HG02840 (cell line): ENCODE measurements at regions not wholly inside any gene's neighbourhood (a gene's known extent, or its start where the extent isn't known, plus 50 kb on each side); places are given as distances from the start of the nearest gene placed in this dataset.

Source experiments
- ATAC-seq: cut with Tn5 transposase; IDR thresholded peaks from one replicate; pipeline ENCODE4 v1.9.1; 2021; ENCODE audit warnings: mild to moderate bottlenecking, moderate library complexity, moderate number of reproducible peaks; ENCODE audit not compliant: unreplicated experiment, low FRiP score

DNA sequence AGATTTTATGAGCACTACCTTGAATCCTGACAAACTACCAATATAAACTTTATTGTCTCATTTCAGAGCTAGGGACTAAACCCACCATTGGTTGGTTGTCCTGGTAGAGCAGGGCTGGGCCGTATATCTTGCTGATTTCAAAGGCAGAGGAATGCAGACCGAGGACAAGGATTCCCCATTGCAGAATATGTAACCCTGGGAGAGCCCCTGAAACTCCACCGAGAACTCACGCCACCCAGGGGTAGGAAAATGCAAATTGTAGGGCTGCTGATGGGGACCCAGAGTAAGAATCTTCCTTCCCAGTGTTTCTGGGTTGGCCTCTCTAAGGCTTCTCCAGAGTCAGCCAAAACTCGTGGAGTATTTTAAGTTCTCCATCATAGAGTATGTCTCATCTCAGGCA, 235.3 kb downstream of the ABHD5 start:
- ATAC-seq = no peak

DNA sequence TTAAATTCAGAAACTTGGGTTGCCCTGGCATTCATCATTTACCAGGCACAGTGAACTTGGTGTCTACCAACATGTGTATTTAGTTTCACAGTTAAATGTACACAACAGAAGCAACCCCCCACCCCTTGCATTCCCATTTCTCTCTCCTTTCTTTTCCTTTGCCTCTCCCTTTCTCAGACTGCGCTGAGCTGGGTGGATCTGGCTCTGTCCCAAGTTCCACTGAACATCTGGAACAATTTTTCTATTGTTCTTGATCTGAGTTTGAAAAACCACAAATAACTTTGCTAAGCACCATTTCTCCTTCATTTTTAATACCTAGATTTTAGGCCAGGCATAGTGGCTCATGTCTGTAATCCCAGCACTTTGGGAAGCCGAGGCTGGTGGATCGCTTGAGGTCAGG, 242.2 kb downstream of the ABHD5 start:
- ATAC-seq = no peak

DNA sequence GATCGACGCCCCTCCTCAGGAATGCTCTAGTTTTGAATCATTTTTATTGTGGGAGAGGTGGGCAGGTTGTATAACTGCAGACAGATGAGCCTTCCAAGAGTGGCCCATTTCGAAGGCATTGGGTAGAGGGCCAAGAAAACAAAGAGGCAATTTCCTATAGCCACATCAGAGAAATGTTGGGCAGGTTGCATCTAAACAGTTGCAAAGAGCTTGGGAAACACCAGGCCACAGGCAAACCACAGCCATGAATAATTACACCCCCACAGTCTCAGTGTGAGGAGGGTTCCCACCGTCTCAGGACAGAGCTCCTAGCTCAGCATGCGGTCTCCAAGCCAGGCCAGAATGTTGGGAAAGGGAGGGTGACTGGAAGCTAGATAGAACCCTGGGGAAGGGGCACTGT, 257.3 kb downstream of the ABHD5 start:
- no peak for ATAC-seq

- no peak for ATAC-seq
Observed at GRCh38 chr3:43949594-43949993, 258.9 kb downstream of the ABHD5 start.

GRCh38 chr3:43950775-43951174, 260.0 kb downstream of the ABHD5 start:
- ATAC-seq = no peak

- ATAC-seq = no peak
Observed at GRCh38 chr3:43951813-43952212, 261.1 kb downstream of the ABHD5 start.

GRCh38 chr3:43953380-43953779, 262.6 kb downstream of the ABHD5 start:
- ATAC-seq = no peak

GRCh38 chr3:43953814-43954692, 263.3 kb downstream of the ABHD5 start:
- ATAC-seq = no peak

DNA sequence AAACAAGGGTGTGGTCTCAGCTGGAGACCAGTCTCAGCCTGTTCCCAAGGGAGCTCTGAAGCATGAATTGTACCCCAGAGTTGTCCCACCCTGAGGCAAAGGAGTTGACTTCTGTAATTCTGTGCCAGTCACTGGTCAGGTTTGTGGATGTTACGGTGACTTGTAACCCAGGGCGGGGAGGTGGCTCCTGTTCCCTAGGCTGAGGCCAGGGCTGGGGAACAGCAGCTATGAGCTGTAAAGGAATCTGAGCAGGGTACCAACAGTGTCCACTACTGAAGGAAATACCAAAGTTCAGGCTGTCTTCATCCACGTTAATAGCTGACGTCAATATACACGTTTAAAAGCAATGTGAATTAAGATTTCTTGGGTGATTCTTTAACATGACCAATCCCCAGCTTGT, 266.2 kb downstream of the ABHD5 start:
- ATAC-seq = no peak

GRCh38 chr3:43957553-43957952, 266.8 kb downstream of the ABHD5 start:
- no peak for ATAC-seq

- ATAC-seq = no peak
Observed at GRCh38 chr3:43958005-43958770, 267.4 kb downstream of the ABHD5 start.

DNA sequence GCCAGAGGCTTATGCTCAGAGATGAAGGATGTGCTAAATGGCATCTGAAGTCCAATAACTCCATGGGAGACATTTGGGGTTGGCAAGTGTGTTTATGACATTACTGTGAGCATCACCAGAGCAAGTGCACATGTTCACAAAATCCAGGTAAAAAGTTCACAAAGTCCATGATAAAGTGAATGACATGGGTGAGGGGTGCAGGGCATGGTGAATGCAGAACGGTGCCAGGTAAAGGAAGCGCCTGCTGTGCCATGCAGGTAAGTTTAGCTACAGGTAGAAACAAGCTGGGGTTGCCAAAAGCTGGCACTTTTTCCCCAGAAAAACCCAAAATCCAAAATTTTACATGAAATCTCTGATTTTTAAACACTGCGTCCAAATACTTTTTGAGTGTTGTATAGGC, 268.2 kb downstream of the ABHD5 start:
- ATAC-seq = no peak

DNA sequence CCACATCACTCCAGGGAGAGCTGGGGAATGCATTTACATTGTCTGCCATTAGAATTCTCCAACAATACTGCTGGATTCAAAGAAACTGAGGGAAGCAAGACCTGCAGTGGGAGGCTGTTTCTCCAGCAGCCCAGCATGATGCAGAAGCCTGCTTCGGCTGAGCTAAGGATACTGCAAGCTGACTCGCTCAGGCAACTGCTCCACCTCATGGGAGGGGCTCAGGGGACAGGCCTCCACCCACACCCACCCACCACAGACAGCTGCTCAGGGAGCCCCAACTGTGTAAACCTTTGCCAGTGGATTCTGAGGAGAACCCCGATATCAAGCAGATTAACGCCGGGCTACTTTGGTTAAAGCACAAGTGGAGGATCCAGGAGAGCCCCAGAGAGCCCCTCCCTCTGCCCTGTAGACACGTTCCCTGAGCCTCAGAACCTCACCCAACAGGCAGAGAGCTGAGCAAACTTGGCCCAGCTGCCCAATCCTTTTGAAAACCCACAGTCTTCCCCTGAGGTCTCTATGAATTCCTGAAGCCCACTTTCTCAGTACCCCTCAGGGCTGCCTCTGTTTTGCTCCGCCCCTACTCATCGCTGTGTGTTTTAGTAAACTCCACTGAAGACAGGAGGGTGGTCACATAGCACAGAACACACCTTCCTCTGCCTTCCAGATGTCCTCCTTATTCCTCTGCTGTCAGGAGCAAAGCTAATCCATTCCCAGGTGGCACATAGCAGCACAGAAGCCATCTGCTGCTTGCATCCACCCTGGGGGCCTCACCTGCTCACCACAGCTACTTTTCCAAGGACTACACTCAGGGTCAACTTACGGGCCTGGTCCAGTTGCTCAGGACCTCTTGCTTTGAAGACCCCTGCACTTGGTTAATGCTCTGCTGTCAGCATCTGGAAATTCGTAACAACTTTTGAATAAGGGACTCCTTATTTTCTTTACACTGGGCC, 269.0 kb downstream of the ABHD5 start:
- no peak for ATAC-seq

- no peak for ATAC-seq
Observed at GRCh38 chr3:43960448-43960840, 269.7 kb downstream of the ABHD5 start.

- no peak for ATAC-seq
Observed at GRCh38 chr3:43962043-43962442, 271.3 kb downstream of the ABHD5 start.

GRCh38 chr3:43963208-43963607, 272.5 kb downstream of the ABHD5 start:
- no peak for ATAC-seq

DNA sequence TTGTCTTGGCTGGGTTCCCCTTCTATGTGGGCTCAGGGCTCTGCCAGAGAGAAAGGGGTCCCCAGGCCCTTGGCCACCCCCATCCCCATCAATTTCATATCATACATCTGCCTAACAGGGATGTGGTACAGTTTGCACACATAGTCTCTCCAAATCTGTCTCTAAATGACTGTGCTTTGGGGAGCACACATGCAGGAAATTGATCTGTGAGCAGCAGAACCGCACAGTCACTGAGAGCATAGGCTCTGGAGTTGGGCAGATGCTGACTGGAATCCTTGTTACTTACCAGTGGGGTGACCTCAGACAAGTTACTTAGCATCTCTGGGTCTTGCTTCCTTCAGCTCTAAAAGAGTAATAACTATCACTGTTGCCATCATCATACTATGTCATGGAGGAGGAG, 273.9 kb downstream of the ABHD5 start:
- no peak for ATAC-seq

GRCh38 chr3:43965656-43966055, 274.9 kb downstream of the ABHD5 start:
- no peak for ATAC-seq

- no peak for ATAC-seq
Observed at GRCh38 chr3:43966126-43966525, 275.4 kb downstream of the ABHD5 start.

DNA sequence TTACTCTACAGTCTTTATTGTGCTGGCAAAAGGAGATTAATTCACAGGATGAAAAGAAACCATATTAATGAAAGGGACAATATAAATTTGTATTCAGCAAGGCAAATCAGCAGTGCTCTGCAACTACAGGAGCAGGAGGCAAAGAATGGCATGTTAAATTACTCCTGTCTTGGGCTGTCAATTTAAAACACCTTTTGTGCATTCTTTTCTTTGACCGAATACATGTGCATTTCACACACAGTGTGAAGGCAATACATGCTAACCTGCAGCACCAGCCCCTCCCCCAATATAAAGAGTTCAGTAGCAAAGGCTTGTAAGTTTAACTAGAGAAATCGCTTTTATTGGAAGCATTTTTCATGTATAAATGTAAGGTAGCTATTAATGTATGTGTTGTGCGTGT, 275.2 kb upstream of the TOPAZ1 start:
- ATAC-seq = no peak

DNA sequence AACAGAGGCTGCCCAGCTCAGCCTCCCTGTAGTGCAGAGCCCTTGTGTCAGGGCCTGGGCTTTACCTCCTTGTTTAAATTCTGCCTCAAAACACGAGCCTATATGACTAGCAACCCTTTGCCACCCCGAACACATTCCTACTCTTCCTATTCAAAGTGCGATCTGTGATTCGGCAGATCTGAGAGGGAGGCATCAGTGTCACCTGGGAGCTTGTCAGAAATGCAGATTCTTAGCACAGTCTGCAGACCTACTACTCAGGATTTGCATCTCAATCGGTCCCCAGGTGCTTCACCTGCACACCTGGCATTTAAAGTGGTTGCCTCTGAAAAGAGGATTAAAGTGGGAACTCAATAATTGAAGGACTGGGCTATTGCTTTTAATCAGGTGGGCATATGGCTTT, 273.2 kb upstream of the TOPAZ1 start:
- no peak for ATAC-seq
